Cardiac fibroblast (primary cell): ENCODE measurements at regions not wholly inside any gene's neighbourhood (a gene's known extent, or its start where the extent isn't known, plus 50 kb on each side); places are given as distances from the start of the nearest gene placed in this dataset.
A peak's percentile ranks its signal among the peaks of the same experiment; 100 is the strongest.

ENCODE experiments used
- DNase-seq, 2 donors: peaks; one replicate each; pipeline versions ENCODE4 v3.0.0 to v3.0.0-alpha.2; 2010; ENCODE audit warnings: low read depth in 2 of 2
- H3K4me3 ChIP-seq, 2 donors: replicated peaks in 1 of 2; 1 replicate in 1 of 2; 2 replicates in 1 of 2; pipeline ENCODE4 v1.5.1; 2011; ENCODE audit warnings: low read depth in 2 of 2, low read length in 2 of 2, mild to moderate bottlenecking in 2 of 2, moderate library complexity in 1 of 2
- TF ChIP-seq, protein P1 (sequence below): IDR thresholded peaks from one replicate; pipeline ENCODE4 v1.5.1; 2011; ENCODE audit warnings: low read depth, mild to moderate bottlenecking, low read length, inconsistent platforms

DNA sequence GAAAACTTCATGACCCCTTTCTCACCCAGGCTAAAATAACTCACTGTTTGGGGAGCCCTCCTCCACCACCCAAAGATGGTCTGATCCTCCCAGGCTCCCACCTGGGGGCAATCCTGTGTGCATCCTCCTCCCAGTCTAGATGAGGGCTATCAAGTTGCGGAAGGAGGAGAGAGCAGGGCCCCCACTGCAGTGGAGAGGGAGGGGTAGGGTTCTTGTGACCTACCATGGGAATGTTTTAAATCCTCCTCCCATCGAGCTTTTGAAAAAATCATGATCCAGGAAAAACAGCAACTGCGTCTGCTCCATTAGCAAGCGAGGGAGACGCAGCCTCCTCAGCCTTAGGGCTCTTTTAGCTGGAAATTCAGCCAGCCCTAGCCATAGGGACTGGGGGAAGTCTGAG, 80.0 kb downstream of the NAV1 start:
- TF ChIP-seq, protein P1, sequence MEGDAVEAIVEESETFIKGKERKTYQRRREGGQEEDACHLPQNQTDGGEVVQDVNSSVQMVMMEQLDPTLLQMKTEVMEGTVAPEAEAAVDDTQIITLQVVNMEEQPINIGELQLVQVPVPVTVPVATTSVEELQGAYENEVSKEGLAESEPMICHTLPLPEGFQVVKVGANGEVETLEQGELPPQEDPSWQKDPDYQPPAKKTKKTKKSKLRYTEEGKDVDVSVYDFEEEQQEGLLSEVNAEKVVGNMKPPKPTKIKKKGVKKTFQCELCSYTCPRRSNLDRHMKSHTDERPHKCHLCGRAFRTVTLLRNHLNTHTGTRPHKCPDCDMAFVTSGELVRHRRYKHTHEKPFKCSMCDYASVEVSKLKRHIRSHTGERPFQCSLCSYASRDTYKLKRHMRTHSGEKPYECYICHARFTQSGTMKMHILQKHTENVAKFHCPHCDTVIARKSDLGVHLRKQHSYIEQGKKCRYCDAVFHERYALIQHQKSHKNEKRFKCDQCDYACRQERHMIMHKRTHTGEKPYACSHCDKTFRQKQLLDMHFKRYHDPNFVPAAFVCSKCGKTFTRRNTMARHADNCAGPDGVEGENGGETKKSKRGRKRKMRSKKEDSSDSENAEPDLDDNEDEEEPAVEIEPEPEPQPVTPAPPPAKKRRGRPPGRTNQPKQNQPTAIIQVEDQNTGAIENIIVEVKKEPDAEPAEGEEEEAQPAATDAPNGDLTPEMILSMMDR = no peak
- H3K4me3 ChIP-seq = no peak overlapping the region
- no peak for DNase-seq

GRCh38 chr1:201619513-201619912, 80.6 kb downstream of the NAV1 start:
- no peak for DNase-seq
- TF ChIP-seq, protein P1 = no peak
- H3K4me3 ChIP-seq = no peak overlapping the region

- no peak overlapping the region for H3K4me3 ChIP-seq
- DNase-seq = no peak
- TF ChIP-seq, protein P1 = no peak
Measured at GRCh38 chr1:201622353-201622752, 83.4 kb downstream of the NAV1 start.

DNA sequence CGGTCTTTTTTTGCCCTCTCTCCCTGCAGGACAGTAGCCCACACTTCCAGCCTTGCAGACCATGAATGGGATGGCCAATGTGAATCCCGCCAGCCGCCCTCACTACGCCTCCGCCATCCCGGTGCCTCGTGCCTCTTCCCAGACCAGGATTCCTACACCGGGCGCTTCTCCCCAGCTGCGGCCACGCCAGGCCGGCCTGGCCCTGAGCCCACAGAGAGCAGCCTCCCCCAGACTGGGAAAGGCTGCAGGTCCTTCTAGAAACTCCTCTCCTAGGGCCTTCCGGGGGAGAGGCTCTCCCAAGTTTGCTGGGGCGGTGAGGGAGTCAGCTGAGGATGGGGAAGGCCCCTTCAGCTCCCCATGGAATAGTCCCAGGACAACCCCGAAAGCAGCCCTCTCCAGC, 83.9 kb downstream of the NAV1 start:
- DNase-seq = no peak
- TF ChIP-seq, protein P1 = no peak
- no peak overlapping the region for H3K4me3 ChIP-seq

DNA sequence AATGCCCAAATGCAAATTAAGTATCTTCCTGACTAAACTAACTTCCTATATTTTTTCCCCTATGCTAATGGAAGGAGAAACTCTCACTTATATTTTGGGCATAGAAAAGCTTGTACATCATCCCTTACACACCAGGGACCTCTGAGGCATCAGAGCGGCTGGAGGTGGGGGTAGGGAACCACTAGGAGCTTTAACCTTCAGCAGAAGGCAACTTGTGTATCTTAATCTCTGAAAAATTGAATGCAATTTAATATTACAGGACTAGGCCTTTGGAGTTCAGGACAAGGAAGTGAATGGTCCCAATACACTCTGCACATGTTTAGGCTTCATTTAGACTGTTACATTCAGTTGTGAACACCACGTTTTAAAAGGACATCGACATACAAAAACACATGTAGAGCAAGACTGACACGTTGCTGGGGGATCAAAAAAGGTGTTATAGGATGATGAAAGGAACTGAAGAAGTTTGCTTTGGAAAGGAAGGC, 85.9 kb downstream of the NAV1 start:
- no peak overlapping the region for H3K4me3 ChIP-seq
- TF ChIP-seq, protein P1 = no peak
- peak in 1 of 2 donors; percentile 60 for DNase-seq

GRCh38 chr1:201625226-201625761, 86.4 kb downstream of the NAV1 start:
- DNase-seq = peak; percentile 94 to 98
- TF ChIP-seq, protein P1 = no peak
- H3K4me3 ChIP-seq = no peak overlapping the region

GRCh38 chr1:201625851-201626251, 86.9 kb downstream of the NAV1 start:
- TF ChIP-seq, protein P1 = no peak
- DNase-seq = peak in 1 of 2 donors; percentile 25
- no peak overlapping the region for H3K4me3 ChIP-seq
